ENCODE measurements at regions not wholly inside any gene's neighbourhood (a gene's known extent, or its start where the extent isn't known, plus 50 kb on each side); places are given as distances from the start of the nearest gene placed in this dataset.

DNA sequence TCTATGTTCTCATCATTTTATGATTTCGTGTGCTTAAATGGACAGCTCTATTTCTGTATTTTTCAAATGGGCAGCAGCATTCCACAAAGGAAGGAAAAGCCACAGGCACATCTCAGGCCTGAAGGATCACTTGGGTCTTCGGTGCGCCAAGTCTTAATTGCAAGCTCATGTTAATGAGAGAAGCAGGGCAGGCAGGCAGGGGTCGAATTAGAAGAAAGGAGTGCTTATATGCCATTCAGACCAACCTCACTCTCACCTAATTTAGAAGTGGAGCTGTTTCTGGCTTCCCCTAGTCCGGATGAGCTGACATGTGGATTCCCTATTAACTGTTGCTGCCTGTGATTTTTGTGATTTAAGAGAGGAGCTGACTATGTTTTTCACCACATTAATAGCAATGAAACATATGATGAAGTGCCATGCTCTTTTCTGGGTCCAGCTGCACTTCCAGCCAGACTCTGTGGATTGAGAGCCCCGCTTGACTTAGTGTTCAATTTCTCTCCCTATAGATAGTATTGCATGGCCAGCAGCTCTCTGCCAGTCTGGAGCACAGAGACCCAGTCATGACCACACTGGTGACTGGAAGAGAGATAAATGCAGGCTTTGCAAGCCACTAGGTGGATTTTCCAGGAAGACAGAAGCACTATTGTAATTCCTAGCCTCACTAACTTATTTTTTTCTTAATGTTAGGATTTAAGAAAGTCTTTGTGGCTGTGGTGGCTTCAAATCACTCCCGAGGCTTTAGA, 373.9 kb upstream of the FAT3 start:
- Histone ChIP-seq H3K4me1 (ENCODE audit: control insufficient read depth in 2 of 2, insufficient read depth in 1 of 2, low read depth in 1 of 2, low read length in 2 of 2) (peaks cover 0 to 5% of the 10 kb centered on the region in 2 donors), H2BK15ac (ENCODE audit: low read length) (no peak overlapping the region), H2BK120ac (ENCODE audit: low read depth, low read length) (no peak overlapping the region), H4K8ac (ENCODE audit: low read depth, low read length) (no peak overlapping the region), H3K27me3 (ENCODE audit: control insufficient read depth in 3 of 3, insufficient read depth in 3 of 3, low read depth in 1 of 3, low read length in 3 of 3) (no peaks in the 10 kb centered on the region), H2AK5ac (ENCODE audit: low read depth, low read length) (no peak overlapping the region), H3K23ac (ENCODE audit: low read depth, low read length, poor library complexity) (no peak overlapping the region), H2BK5ac (ENCODE audit: low read length) (no peak overlapping the region), H3K4me2 (ENCODE audit: insufficient read depth, low read length, poor library complexity, severe bottlenecking) (no peak overlapping the region), H3K4ac (ENCODE audit: low read length) (no peak overlapping the region), H3K79me1 (ENCODE audit: low read depth, low read length) (no peaks in the 10 kb centered on the region), H3K27ac (replicated peaks; ENCODE audit: low read length) (no peak overlapping the region), H3K9me3 (replicated peaks in 1 of 2; ENCODE audit: control insufficient read depth in 2 of 2, insufficient read depth in 1 of 2, low read depth in 1 of 2, low read length in 2 of 2) (no peaks in the 10 kb centered on the region), H2AFZ (ENCODE audit: low read length) (no peak overlapping the region), H2BK12ac (ENCODE audit: low read length) (no peak overlapping the region), H3K36me3 (replicated peaks in 1 of 2; ENCODE audit: control insufficient read depth in 2 of 2, insufficient read depth in 2 of 2, low read length in 2 of 2) (no peaks in the 10 kb centered on the region), H3K4me3 (ENCODE audit: low read length in 2 of 2) (no peak overlapping the region), H3K9ac (ENCODE audit: low read depth, low read length, poor library complexity) (no peak overlapping the region), H3K18ac (ENCODE audit: low read length) (no peak overlapping the region), H3K14ac (ENCODE audit: low read length) (no peak overlapping the region), H4K91ac (ENCODE audit: low read depth, low read length, poor library complexity) (no peak overlapping the region)
- no CpG with 5 or more reads among the region's 7 CpGs for WGBS, 2 donors (ENCODE audit: extremely low coverage in 2 of 2, insufficient read length in 2 of 2, insufficient replicate concordance in 1 of 2)
- DNase-seq (ENCODE audit: low spot score) = peak; percentile 18

- Histone ChIP-seq H3K4me2 (ENCODE audit: insufficient read depth, low read length, poor library complexity, severe bottlenecking) (no peak overlapping the region), H4K91ac (ENCODE audit: low read depth, low read length, poor library complexity) (no peak overlapping the region), H3K18ac (ENCODE audit: low read length) (no peak overlapping the region), H2BK12ac (ENCODE audit: low read length) (no peak overlapping the region), H3K4me3 (ENCODE audit: low read length in 2 of 2) (no peak overlapping the region), H2BK120ac (ENCODE audit: low read depth, low read length) (no peak overlapping the region), H3K79me1 (ENCODE audit: low read depth, low read length) (no peaks in the 10 kb centered on the region), H3K14ac (ENCODE audit: low read length) (no peak overlapping the region), H3K9ac (ENCODE audit: low read depth, low read length, poor library complexity) (no peak overlapping the region), H3K36me3 (replicated peaks in 1 of 2; ENCODE audit: control insufficient read depth in 2 of 2, insufficient read depth in 2 of 2, low read length in 2 of 2) (no peaks in the 10 kb centered on the region), H2AFZ (ENCODE audit: low read length) (no peak overlapping the region), H3K4me1 (ENCODE audit: control insufficient read depth in 2 of 2, insufficient read depth in 1 of 2, low read depth in 1 of 2, low read length in 2 of 2) (peaks cover 0 to 5% of the 10 kb centered on the region in 2 donors), H3K9me3 (replicated peaks in 1 of 2; ENCODE audit: control insufficient read depth in 2 of 2, insufficient read depth in 1 of 2, low read depth in 1 of 2, low read length in 2 of 2) (no peaks in the 10 kb centered on the region), H3K27ac (replicated peaks; ENCODE audit: low read length) (no peak overlapping the region), H2BK5ac (ENCODE audit: low read length) (no peak overlapping the region), H4K8ac (ENCODE audit: low read depth, low read length) (no peak overlapping the region), H3K4ac (ENCODE audit: low read length) (no peak overlapping the region), H3K23ac (ENCODE audit: low read depth, low read length, poor library complexity) (no peak overlapping the region), H2BK15ac (ENCODE audit: low read length) (no peak overlapping the region), H3K27me3 (ENCODE audit: control insufficient read depth in 3 of 3, insufficient read depth in 3 of 3, low read depth in 1 of 3, low read length in 3 of 3) (no peaks in the 10 kb centered on the region), H2AK5ac (ENCODE audit: low read depth, low read length) (no peak overlapping the region)
- no CpG with 5 or more reads among the region's 6 CpGs for WGBS, 2 donors (ENCODE audit: extremely low coverage in 2 of 2, insufficient read length in 2 of 2, insufficient replicate concordance in 1 of 2)
- DNase-seq (ENCODE audit: low spot score) = no peak
Observed at GRCh38 chr11:91850021-91850420, 374.6 kb upstream of the FAT3 start.

GRCh38 chr11:91846649-91847048, 378.0 kb upstream of the FAT3 start:
- H4K8ac ChIP-seq (ENCODE audit: low read depth, low read length) = no peak overlapping the region
- H3K4me1 ChIP-seq (ENCODE audit: control insufficient read depth in 2 of 2, insufficient read depth in 1 of 2, low read depth in 1 of 2, low read length in 2 of 2) = peaks cover 0 to 5% of the 10 kb centered on the region in 2 donors
- no CpG with 5 or more reads among the region's 2 CpGs for WGBS, 2 donors (ENCODE audit: extremely low coverage in 2 of 2, insufficient read length in 2 of 2, insufficient replicate concordance in 1 of 2)
- no peak overlapping the region for H2BK12ac ChIP-seq (ENCODE audit: low read length)
- no peak overlapping the region for H4K91ac ChIP-seq (ENCODE audit: low read depth, low read length, poor library complexity)
- no peaks in the 10 kb centered on the region for H3K36me3 ChIP-seq (replicated peaks in 1 of 2; ENCODE audit: control insufficient read depth in 2 of 2, insufficient read depth in 2 of 2, low read length in 2 of 2)
- no peak overlapping the region for H2AK5ac ChIP-seq (ENCODE audit: low read depth, low read length)
- no peak overlapping the region for H3K27ac ChIP-seq (replicated peaks; ENCODE audit: low read length)
- H3K9me3 ChIP-seq (replicated peaks in 1 of 2; ENCODE audit: control insufficient read depth in 2 of 2, insufficient read depth in 1 of 2, low read depth in 1 of 2, low read length in 2 of 2) = no peaks in the 10 kb centered on the region
- H3K23ac ChIP-seq (ENCODE audit: low read depth, low read length, poor library complexity) = no peak overlapping the region
- H3K4ac ChIP-seq (ENCODE audit: low read length) = no peak overlapping the region
- no peak overlapping the region for H2AFZ ChIP-seq (ENCODE audit: low read length)
- no peak overlapping the region for H3K4me2 ChIP-seq (ENCODE audit: insufficient read depth, low read length, poor library complexity, severe bottlenecking)
- H3K27me3 ChIP-seq (ENCODE audit: control insufficient read depth in 3 of 3, insufficient read depth in 3 of 3, low read depth in 1 of 3, low read length in 3 of 3) = no peaks in the 10 kb centered on the region
- H3K9ac ChIP-seq (ENCODE audit: low read depth, low read length, poor library complexity) = no peak overlapping the region
- no peak overlapping the region for H2BK5ac ChIP-seq (ENCODE audit: low read length)
- H3K79me1 ChIP-seq (ENCODE audit: low read depth, low read length) = no peaks in the 10 kb centered on the region
- no peak overlapping the region for H3K4me3 ChIP-seq (ENCODE audit: low read length in 2 of 2)
- DNase-seq (ENCODE audit: low spot score) = no peak
- no peak overlapping the region for H2BK15ac ChIP-seq (ENCODE audit: low read length)
- no peak overlapping the region for H3K14ac ChIP-seq (ENCODE audit: low read length)
- no peak overlapping the region for H3K18ac ChIP-seq (ENCODE audit: low read length)
- no peak overlapping the region for H2BK120ac ChIP-seq (ENCODE audit: low read depth, low read length)

DNA sequence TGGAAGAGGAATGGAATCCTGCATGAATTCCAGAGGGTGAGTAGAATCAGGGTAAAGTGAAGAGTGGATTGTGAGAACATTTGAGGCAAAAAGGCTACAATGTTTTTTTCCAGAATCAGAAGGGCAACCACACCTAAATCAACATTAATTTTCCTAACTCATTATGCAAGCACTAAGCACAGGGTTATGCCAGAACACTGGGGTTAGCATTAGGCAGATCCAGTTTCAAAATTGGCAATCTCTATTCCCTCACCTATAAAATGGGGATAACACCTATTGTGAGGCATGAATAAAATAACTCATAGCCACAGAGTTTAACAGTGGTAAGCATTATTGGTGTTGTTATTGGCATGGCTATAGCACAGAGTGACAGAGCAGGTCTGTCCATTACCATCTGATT, 378.6 kb upstream of the FAT3 start:
- Histone ChIP-seq H2BK12ac (ENCODE audit: low read length) (no peak overlapping the region), H3K9ac (ENCODE audit: low read depth, low read length, poor library complexity) (no peak overlapping the region), H3K79me1 (ENCODE audit: low read depth, low read length) (no peaks in the 10 kb centered on the region), H3K4me1 (ENCODE audit: control insufficient read depth in 2 of 2, insufficient read depth in 1 of 2, low read depth in 1 of 2, low read length in 2 of 2) (peaks cover 0 to 5% of the 10 kb centered on the region in 2 donors), H3K27ac (replicated peaks; ENCODE audit: low read length) (no peak overlapping the region), H2BK5ac (ENCODE audit: low read length) (no peak overlapping the region), H2AFZ (ENCODE audit: low read length) (no peak overlapping the region), H3K36me3 (replicated peaks in 1 of 2; ENCODE audit: control insufficient read depth in 2 of 2, insufficient read depth in 2 of 2, low read length in 2 of 2) (no peaks in the 10 kb centered on the region), H3K27me3 (ENCODE audit: control insufficient read depth in 3 of 3, insufficient read depth in 3 of 3, low read depth in 1 of 3, low read length in 3 of 3) (no peaks in the 10 kb centered on the region), H4K8ac (ENCODE audit: low read depth, low read length) (no peak overlapping the region), H4K91ac (ENCODE audit: low read depth, low read length, poor library complexity) (no peak overlapping the region), H3K4me2 (ENCODE audit: insufficient read depth, low read length, poor library complexity, severe bottlenecking) (no peak overlapping the region), H2BK15ac (ENCODE audit: low read length) (no peak overlapping the region), H3K18ac (ENCODE audit: low read length) (no peak overlapping the region), H3K14ac (ENCODE audit: low read length) (no peak overlapping the region), H3K9me3 (replicated peaks in 1 of 2; ENCODE audit: control insufficient read depth in 2 of 2, insufficient read depth in 1 of 2, low read depth in 1 of 2, low read length in 2 of 2) (no peaks in the 10 kb centered on the region), H2AK5ac (ENCODE audit: low read depth, low read length) (no peak overlapping the region), H3K4ac (ENCODE audit: low read length) (no peak overlapping the region), H3K4me3 (ENCODE audit: low read length in 2 of 2) (no peak overlapping the region), H2BK120ac (ENCODE audit: low read depth, low read length) (no peak overlapping the region), H3K23ac (ENCODE audit: low read depth, low read length, poor library complexity) (no peak overlapping the region)
- no peak for DNase-seq (ENCODE audit: low spot score)
